Inflammatory macrophage (primary cell): ENCODE measurements at regions not wholly inside any gene's neighbourhood (a gene's known extent, or its start where the extent isn't known, plus 50 kb on each side); places are given as distances from the start of the nearest gene placed in this dataset.
A peak's percentile ranks its signal among the peaks of the same experiment; 100 is the strongest.

Experiments
- DNase-seq, 2 donors: peaks; one replicate each; pipeline ENCODE4 v3.0.0-alpha.2; 2020 to 2022

DNA sequence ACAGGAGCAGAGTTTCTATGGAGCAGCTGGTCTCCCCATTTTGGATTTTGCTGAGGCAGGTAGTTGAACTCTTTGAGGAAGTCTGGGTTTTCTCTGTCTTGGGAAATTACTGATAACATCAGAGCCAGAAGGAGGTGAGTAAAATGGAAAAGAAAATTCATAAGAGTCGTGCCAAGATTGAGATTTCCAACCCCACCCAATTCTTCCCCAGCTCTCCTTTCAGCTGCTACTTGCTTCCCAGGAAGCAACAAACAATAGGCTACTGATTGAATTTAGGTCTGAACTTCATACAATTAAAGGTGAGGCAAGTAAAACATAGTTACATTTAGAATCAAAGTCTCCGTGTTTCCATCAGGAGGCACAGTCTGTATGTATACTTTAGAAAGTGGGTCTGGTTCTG lies 54.6 kb upstream of the EOLA2 start:
- DNase-seq = no peak

DNA sequence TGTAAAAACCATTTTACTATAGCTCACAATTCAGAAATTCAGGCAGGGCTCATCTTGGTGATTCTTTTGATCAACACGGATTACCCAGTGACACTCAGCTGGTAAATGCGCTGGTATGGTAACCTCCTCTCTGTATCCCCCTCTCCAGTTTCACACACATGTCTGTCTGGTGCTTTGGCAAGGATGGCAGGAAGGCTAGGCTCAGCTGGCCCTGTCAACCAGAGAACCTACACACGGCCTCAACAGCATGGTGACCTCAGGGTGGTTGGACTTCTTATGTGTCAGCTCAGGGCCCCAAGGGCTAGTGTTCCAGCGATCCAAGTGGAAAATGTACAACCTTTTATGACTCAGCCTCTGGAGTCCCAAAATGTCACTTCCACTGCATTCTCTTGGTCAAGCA lies 55.7 kb upstream of the EOLA2 start:
- no peak for DNase-seq

DNA sequence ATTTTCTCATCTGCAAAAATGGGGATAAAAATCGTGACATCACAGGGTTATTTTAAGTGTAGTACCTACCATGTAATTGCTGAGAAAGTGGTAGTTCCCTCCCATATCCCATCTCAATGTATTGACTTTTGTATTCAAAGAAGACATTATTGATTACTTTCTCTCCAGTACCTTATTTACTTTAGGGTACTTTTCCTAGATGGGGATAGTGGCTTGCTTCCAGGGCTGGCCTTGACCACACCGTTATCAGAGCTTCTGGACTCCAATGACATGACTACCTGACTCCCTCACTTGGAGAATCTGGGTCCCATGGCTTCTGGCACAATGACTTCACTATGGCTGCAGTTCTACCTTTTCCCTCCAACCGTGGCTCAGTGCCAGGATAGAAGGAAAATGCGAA lies 58.2 kb upstream of the EOLA2 start:
- DNase-seq = no peak

DNA sequence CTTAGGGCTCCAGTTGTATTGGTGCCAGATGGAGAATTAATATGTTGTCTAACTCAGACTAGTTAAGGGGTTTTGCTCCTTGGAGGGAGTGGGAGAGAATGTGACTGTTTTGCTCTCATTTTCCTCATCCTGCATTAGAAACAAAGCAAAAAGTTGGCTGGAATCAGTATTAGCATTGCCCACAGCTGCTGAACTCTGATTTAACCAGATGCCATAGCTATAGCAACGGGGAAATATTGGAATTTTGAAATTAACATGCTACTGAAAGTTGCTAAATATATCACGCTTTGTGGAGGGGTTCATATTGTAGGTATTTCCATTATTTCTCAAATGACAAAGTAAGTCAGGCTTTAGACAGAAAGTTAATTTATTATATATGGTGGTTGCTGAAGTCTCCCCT lies 66.7 kb upstream of the EOLA2 start:
- no peak for DNase-seq

DNA sequence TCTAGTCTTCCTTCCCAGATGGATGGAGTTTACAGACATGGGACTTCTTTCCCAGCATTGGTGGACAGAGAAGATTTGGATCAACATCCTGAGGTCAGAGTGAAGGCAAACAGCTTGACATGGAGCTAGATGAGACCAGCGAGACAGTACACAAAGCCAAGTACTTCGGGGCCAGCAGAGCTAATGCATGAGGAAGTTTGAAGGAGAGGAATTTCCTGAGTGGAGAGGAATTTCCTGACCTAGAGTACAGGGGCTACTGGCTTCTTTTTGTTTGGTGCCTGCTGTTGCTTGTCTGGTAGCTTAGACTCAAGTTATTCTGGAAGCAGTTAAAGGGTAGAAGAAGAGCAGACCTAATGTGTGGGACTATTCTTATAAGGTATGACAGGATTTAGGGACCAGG lies 69.1 kb upstream of the EOLA2 start:
- DNase-seq = no peak

DNA sequence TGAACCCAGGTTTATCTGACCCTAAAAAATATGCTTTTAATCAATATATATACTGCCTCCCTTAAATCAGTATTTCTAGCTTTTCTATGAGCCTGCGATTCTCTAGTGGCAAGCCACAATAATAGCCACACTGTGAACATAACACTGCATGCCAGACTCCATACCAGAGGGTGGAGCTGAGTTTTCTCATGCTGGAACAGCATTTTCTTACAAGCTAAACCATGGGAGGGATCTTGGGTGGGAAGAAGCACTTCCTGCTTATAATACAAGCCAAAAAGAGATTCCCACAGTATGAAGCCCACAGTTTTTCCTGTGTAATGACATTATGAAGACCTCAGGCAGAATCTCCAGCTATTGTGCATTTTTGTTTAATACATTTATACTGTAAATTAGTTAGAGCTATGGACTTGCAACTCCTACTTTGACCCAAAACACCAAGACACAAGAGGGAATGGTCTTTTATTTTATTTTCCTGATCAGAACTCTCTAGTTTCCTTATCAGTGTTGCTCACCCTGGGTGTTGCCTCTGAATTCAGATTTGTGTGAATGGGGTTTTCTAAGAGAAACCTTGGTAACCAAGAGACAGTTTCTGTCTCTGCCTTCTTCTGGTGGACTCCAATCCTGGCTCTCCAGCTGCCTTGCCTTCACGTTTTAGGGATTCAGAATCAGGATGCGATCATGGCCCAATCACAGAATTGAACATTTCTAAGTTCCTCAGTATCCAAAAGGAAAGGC lies 74.5 kb upstream of the EOLA2 start:
- no peak for DNase-seq

DNA sequence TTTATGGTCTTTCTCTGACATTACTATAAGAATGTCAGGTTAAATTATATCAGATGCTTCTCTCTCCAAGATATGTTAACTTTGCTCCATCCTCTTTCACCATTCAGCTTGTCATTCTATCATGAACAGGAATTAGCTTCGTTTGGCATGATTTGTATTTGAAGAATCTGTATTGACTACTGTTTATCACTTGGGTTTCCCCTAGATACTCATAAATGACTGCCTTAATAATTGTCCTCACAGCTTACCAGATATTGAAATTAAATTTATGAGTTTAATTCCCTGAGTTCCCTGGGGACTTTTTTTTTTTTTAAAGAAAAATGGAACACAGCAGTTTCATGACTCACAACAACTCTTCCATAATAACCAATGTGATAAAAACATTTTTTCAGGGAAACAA lies 76.2 kb upstream of the EOLA2 start:
- DNase-seq = no peak

DNA sequence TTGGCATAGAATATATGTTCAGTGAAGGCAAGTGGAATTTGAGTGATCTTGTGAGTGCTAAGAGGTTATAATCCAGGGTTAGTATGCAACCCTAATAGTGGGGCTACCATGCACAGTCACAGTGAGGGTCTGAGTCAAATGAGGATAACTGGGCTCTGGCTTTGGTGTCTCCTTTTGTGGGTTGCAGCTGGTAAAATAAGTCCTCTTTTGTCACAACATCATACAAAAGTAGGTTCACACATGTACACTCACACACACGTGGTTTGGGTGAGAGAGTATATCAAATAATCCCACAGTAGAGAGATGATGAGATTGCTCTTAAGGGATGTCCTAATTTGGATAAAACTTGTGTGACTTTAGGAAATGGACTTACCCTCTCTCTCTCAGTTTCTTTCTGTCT lies 79.6 kb upstream of the EOLA2 start:
- DNase-seq = no peak

DNA sequence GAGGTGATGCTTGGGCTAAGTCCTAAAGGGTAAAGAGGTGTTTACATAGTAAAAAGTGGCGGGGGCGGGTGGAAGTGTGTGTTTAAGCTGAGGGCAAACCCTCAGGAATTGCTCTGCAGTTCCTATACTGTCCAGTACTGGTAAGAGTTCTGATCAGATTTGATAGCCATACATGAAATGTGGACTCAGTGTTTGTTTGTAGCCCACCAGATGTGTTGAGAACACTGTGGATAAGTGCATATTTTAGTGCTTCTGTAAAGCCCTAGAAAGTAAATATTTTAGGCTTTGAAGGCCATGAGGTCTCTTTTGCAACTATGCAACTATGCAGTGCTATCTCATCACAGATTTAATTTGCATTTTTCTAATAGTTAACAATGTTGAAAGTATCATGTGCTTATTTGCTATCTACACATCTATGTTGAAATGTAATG lies 80.7 kb upstream of the EOLA2 start:
- peak in 1 of 2 donors; percentile 8 for DNase-seq

DNA sequence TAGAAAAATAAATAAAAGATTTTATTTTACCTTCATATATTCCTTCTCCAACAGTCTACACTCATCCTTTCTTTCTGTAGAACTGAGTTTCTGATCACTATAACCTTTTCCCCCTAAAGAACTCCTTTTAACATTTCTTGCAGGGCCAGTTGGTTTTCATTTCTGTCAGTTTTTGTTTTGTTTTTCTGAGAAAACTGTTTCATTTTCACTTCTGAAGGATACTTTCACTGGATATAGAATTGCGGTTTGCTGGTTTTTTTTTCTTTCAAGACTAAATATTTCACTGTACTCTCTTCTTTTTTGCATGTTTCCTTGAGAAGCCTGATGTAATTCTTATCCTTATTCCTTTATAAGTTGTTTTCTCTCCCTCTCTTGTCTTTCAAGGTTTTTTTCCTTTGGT lies 90.4 kb upstream of the EOLA2 start:
- DNase-seq = no peak

DNA sequence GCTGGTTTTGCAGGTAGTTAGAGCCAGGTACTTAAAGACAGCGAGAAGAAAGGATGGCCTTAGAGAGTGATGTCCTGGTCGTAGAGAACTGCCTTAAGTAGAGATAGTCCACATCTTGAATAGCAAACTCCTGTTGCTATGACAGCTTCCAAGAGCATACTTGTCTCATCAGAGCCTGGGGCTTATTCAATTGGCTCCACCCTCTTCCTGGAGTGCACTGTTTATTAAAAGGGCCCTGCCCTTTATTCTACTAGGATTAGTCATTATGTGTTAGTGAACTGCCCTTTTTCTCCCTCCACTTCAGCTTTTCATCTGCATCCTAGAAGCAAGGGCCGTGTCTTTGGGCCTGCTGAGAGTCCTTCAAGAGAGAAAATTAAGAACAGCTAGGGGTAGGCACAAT lies 94.5 kb upstream of the EOLA2 start:
- no peak for DNase-seq

DNA sequence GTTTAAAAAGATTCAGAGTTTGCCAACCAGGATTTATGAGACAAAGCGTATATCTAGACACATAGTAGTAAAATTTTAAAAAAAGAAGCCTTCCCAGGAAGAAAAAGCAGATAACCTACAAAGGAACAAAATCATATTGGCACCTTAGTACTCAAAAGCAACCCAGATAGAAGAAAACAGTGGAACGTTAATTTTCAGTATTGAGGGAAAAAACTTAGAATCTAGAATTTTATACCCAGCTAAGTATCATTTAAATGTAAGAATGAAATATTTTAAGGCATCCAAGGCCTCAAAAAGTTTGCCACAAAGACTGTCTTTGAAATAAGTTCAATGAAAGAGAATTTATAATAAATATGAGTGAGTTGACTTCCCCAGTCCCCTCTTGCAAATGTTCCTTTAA lies 96.5 kb upstream of the EOLA2 start:
- no peak for DNase-seq

DNA sequence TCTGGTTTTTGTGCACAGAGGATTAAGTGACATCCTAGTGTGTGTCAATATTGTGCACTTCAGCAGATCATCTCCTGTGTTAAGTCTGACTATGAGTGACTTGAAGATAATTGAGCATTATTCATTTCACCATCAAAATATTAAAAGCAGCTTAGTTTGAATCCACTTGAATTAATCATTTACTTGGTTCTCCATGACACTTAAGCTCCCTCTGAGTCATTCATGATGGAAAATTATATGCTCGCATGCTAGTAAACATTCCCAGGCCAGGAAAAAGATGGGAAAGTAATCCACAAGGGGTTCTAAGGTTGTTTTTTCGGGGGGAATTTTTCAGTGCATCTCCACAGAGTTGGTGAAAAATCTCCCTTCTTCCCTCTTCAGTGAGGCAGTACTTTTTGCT lies 97.2 kb upstream of the EOLA2 start:
- DNase-seq = no peak

DNA sequence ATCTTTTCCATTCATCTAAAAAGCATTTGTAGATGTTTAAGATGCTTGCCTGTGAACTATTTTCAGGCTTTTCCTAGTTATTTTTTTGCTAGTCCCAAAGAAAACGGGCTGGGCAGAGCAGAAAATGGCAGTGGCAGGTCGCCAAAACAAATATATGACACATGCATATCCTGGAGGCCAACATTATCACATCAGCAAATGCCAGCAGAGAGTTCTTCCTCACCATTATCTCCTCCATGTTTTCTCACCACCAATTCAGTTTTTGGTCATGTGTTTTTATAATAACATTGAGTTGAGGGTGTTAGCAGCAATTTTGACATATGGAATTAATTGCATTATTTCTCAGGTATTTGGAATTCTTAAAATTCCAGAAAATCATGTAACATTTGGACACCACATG lies 97.9 kb upstream of the EOLA2 start:
- no peak for DNase-seq

DNA sequence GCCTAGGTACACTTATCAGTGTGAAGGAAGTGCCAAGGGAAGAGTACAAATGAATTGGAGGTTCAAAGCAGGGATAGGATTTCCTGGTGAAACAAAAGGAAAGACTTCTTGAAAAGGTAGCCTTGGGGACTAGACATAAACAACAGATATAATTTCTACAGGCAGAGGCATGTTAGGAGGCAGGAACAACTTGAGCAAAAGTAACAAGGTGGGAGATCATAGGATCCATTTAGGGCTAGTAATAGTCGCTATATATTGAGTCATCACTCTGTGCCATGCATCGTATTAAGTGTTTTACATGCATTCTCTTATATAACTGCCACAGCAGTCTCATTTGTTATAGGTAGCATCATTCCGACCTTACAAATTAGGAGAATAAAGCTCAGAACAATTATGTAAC lies 98.3 kb upstream of the EOLA2 start:
- no peak for DNase-seq

DNA sequence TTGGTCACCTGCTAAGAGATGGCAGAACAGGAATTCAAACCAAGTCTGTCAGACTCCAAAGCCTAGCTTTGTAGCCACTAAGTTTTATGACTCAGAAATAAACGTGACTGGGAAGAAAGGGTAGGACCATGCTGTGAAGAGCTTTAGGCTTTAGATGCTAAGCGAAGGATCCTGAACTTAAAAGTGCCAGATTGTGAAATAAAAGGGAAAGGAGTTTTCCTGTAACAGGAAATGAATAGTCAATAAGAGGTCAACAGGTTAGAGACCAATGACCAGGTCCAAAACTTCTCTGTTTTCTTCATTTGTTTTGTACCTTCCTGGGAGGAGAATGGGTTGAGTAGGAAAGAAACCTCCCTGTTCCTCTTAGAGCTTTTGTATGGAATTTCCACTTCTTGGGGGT lies 98.8 kb upstream of the EOLA2 start:
- DNase-seq = no peak

DNA sequence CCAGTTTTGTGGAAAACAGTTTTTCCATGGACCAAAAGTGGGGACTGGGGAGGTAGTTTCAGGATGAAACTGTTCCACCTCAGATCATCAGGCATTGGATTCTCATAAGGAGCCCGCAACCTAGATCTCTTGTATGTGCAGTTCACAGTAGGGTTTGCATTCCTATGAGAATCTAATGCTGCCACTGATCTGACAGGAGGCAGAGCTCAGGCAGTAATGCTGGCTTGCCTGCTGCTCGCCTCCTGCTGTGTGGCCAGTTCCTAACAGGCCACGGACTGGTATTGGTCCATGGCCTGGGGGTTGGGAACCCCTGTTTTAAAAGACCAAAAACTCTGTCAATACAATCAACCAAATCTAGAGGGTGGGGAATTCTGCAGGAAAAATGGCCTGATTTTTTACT lies 100.0 kb upstream of the EOLA2 start:
- no peak for DNase-seq

DNA sequence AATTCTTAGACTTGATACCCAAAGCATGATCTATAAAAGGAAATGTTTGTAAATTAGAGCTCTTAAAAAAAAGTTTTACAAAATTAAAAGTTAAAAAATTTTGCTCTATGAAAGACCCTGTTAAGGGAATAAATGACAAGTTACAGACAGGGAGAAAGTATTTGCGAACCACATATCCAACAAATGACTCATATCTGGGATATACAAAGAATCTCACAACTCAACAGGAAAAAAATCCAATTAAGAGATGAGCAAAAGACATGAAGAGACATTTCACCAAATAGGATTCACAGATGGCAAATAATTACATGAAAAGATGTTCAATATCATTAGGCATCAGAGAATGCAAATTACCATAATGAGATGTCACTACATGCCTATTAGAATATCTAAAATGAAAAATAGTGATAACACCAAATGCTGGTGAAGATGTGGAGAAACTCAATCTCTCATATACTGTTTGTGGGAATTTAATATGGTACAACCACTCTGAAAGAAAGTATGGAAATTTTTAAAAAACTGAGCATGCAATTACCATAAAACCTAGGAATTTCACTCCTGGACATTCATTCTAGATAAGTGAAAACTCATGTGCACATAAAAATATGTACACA lies 100.8 kb upstream of the EOLA2 start:
- no peak for DNase-seq

DNA sequence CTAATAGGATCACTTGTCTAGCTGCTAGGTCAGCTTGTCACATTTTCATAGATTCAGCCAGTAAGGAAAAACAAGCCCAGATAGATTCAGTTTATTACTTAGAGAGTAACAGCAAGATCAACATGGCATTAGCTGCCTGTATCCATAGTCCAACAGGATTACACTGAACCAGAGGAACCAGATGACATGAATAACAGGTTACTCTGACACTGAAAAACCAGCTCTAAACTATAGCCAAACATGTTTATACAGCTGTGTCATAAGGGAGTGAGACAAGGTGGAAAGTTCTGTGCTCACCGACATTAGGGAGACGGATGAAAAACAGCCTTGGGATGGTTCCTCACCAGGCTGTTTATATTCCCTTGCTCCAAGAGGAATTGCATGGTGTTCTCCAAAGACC lies 102.9 kb upstream of the EOLA2 start:
- no peak for DNase-seq

DNA sequence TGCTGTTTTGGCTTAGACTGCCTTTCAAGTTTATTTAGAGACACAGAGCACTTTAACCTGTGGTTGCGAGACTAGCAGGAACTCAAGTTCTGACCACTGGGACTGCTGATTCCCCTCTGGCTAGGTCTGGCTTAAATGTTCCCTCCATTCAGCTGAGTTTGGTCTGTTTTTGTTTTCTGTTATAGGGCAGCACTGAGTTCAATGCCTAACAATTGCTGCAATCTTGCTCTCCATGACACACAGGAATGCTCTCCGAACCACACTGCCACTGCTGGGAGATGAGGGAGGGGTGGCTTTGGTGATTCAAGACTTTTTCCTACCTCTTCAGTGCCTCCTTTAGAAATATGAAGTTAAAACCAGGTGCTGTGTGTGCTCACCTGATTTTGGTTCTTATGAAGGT lies 106.3 kb upstream of the EOLA2 start:
- DNase-seq = no peak

DNA sequence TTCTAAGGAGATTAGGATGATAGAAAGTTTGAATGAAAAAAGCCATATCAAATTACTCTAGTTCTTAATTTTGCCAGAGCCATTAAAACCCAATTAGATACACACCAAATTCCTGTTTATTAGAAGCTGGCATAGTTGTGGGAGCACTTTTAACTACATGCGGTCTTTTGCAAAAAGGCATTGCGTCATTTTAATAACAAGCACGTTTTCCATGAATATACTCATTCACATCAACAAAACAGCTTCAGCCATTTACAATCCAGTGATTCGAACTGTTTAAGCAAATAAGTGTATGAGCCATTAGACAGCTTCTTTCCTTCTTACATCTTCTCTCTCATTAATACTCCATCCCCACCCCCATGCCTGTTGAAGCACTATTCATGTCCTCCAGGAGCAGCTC lies 109.5 kb upstream of the EOLA2 start:
- no peak for DNase-seq

DNA sequence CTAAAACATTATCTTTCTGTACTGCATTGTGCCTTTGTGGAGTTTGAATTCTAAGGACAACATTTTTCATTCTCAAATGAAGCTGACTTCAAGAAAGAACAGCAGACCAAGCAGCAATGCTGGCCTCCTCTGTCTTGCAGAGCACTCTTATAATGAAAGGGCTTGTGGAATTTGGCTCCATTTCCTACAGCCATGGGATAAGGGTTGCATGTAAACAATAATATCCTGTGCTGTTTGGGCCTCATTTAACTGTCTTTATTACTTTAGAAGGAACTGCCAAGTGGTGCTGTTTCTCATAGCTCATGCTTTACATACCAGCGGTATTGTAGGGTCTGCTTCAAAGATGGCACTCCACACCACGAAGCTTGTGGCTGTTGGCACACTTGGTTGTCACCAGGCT lies 111.4 kb upstream of the EOLA2 start:
- no peak for DNase-seq

DNA sequence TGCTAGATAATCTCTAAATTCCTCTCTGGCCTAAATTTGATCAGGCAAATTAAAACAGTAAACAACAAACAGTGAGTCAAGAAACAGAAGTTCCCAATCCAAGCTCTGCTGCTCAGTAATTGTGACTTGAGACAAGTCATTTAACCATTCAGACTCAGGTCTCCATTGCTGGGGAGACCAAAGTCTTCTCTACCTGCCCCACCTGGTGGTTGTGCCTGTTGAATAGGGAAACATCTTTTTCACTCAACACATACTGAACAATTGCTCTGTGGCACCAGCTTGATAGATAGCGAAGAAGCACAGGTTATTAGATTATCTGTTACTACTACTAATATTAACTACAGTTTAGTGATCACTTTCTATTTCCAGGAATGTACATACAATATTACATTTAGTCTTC lies 112.1 kb upstream of the EOLA2 start:
- DNase-seq = no peak

DNA sequence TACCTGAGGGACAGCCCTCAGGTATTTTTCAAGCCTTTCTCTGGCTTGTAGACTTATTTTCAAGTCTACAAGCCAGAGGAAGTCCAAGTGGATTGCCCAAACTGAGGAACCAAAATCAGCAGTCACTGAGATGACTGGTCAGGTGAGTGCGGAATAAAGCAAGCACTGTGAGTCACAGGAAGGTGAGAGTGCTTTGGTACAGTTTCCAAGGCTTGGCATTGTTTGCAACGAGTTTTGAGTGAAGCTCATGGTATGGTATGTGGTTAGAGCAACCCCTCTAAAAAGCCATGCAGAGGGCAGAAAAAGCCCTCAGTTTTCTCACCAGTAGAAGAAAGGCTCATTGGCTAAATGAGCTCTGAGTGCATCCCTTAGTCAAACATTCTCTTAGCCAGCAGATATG lies 112.8 kb upstream of the EOLA2 start:
- DNase-seq = no peak

DNA sequence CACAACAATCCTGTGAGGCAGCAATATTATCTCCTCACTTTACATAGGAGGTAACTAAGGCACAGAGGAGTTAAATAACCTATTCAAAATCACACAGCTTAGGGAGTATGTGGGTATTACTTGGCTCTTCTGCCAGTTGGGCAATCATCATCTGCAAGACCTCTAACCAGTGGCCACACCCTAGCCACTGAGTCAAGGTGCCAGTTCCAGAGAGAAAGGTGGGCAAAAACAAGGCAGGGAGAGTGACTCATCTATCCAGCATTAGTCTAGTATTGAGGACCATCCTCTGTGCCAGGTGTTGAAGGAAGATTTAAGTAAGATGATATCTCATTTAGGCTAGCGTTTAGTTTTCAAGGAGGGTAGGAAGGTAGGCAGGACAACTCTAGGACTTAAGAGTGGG lies 113.9 kb upstream of the EOLA2 start:
- no peak for DNase-seq
